ENCODE measurements at regions not wholly inside any gene's neighbourhood (a gene's known extent, or its start where the extent isn't known, plus 50 kb on each side); places are given as distances from the start of the nearest gene placed in this dataset.

- CTCF ChIA-PET (ENCODE audit: unreplicated experiment), result no interaction called here
These were observed 455.9 kb upstream of the RUNX1 start for GRCh38 chr21:35504951-35505466.

GRCh38 chr21:35504277-35504676, 455.2 kb upstream of the RUNX1 start:
- POLR2A ChIA-PET, result interaction anchor here (1.1 kb wide), 1 partner anchor 13 kb away, joined by 3 read pairs; no protein-coding TSS in a partner anchor
- no peak overlapping the region for H3K27ac ChIP-seq (ENCODE audit: low read depth, low read length, poor library complexity, severe bottlenecking)

More at GRCh38 chr21:35504951-35505466, 455.9 kb upstream of the RUNX1 start:
- Histone ChIP-seq H3K27ac (ENCODE audit: low read depth, low read length, poor library complexity, severe bottlenecking) (no peak overlapping the region), H3K36me3 (ENCODE audit: insufficient read depth, low read length) (no peaks in the 10 kb centered on the region), H3K9me3 (ENCODE audit: low read length) (no peaks in the 10 kb centered on the region), H4K20me1 (ENCODE audit: insufficient read depth, low read length) (no peaks in the 10 kb centered on the region), H3K4me1 (ENCODE audit: insufficient read depth, low read length, poor library complexity, severe bottlenecking) (no peaks in the 10 kb centered on the region), H3K79me2 (ENCODE audit: insufficient read depth, low read depth, low read length) (no peaks in the 10 kb centered on the region), H3K4me3 (ENCODE audit: low read depth, low read length, poor library complexity, severe bottlenecking) (no peak overlapping the region), H2AFZ (ENCODE audit: low read length) (no peak overlapping the region), H3K9me2 (ENCODE audit: insufficient read depth, low read length) (no peaks in the 10 kb centered on the region), H3K4me2 (ENCODE audit: low read length) (no peak overlapping the region)
- POLR2A ChIA-PET, result interaction anchor here (0.7 kb wide), 1 partner anchor 19 kb away, joined by 3 read pairs; no protein-coding TSS in a partner anchor
- BruUV-seq (replicated peaks), result no TSS peak
- DNase-seq (ENCODE audit: low spot score), result no peak
- no peak for TF ChIP-seq CTCF (conservative IDR thresholded peaks at IDR 0.05; ENCODE audit: low read length)
- no peak for TF ChIP-seq EZH2phosphoT487 (IDR thresholded peaks at IDR 0.05; ENCODE audit: borderline replicate concordance, low read depth, low read length)
- intact Hi-C loops (cut with micrococcal nuclease; ENCODE audit: unreplicated experiment), result no loop called here

More at GRCh38 chr21:35504277-35504676, 455.2 kb upstream of the RUNX1 start:
- Histone ChIP-seq H3K4me3 (ENCODE audit: low read depth, low read length, poor library complexity, severe bottlenecking) (no peak overlapping the region), H3K4me1 (ENCODE audit: insufficient read depth, low read length, poor library complexity, severe bottlenecking) (no peaks in the 10 kb centered on the region), H3K4me2 (ENCODE audit: low read length) (no peak overlapping the region), H4K20me1 (ENCODE audit: insufficient read depth, low read length) (no peaks in the 10 kb centered on the region), H3K36me3 (ENCODE audit: insufficient read depth, low read length) (no peaks in the 10 kb centered on the region), H3K9me3 (ENCODE audit: low read length) (no peaks in the 10 kb centered on the region), H3K79me2 (ENCODE audit: insufficient read depth, low read depth, low read length) (no peaks in the 10 kb centered on the region), H2AFZ (ENCODE audit: low read length) (no peak overlapping the region), H3K9me2 (ENCODE audit: insufficient read depth, low read length) (no peaks in the 10 kb centered on the region)
- intact Hi-C loops (cut with micrococcal nuclease; ENCODE audit: unreplicated experiment), result no loop called here
- TF ChIP-seq CTCF (conservative IDR thresholded peaks at IDR 0.05; ENCODE audit: low read length) (no peak), EZH2phosphoT487 (IDR thresholded peaks at IDR 0.05; ENCODE audit: borderline replicate concordance, low read depth, low read length) (no peak)
- DNase-seq (ENCODE audit: low spot score), result no peak
- CTCF ChIA-PET (ENCODE audit: unreplicated experiment), result no interaction called here
- BruUV-seq (replicated peaks), result no TSS peak

Measured in OCI-LY7 (cell line).